BE2C (cell line): ENCODE measurements at regions not wholly inside any gene's neighbourhood (a gene's known extent, or its start where the extent isn't known, plus 50 kb on each side); places are given as distances from the start of the nearest gene placed in this dataset.

Experiments
- DNase-seq: peaks from one replicate; pipeline ENCODE4 v3.0.0-alpha.2; 2020
- H3K27me3 ChIP-seq: fragments of 250-450 bp; sonication (Bioruptor Pico); 2 replicates; pipeline ENCODE4 v1.5.1; 2020; ENCODE audit warnings: mild to moderate bottlenecking
- H3K36me3 ChIP-seq: fragments of 250-450 bp; sonication (Bioruptor Pico); 2 replicates; pipeline ENCODE4 v1.5.1; 2020; ENCODE audit warnings: mild to moderate bottlenecking
- H3K4me1 ChIP-seq: fragments of 250-450 bp; sonication (Bioruptor Pico); 2 replicates; pipeline ENCODE4 v1.5.1; 2020
- H3K4me3 ChIP-seq: 2 replicates; pipeline ENCODE4 v1.5.1; 2011; ENCODE audit warnings: low read depth, low read length
- H3K9me3 ChIP-seq: fragments of 250-450 bp; sonication (Bioruptor Pico); 2 replicates; pipeline ENCODE4 v1.5.1; 2020
- CTCF ChIP-seq: IDR thresholded peaks from 2 replicates; pipeline ENCODE4 v1.5.1; 2012; ENCODE audit warnings: mild to moderate bottlenecking, low read depth, low read length

- H3K9me3 ChIP-seq = no peaks in the 10 kb centered on the region
- TF ChIP-seq CTCF = no peak
- no peaks in the 10 kb centered on the region for H3K4me1 ChIP-seq
- DNase-seq = peak; percentile 84
- peak overlapping the region; percentile 61 for H3K4me3 ChIP-seq
- no peaks in the 10 kb centered on the region for H3K27me3 ChIP-seq
- H3K36me3 ChIP-seq = no peaks in the 10 kb centered on the region
Measured at GRCh38 chr16:79770244-79771064, 169.9 kb upstream of the MAF start.

DNA sequence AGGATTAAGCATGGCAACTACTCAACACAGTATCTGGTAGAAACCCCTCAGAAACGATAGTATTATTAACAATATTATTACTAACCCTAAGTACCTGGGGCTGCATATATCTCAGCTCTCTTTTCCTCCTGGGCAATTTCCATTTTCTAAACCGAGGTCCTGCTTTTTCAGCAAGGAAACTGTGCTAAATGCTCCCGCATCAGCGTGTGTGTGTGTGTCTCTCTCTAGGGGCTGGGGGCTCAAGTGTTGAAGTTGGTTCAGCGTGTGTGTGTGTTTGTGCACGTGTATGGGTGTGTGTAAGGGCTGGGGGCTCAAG is 169.3 kb upstream of the MAF start:
- Histone ChIP-seq H3K36me3 (no peaks in the 10 kb centered on the region), H3K4me1 (no peaks in the 10 kb centered on the region), H3K4me3 (peak overlapping the region; percentile 61), H3K27me3 (no peaks in the 10 kb centered on the region), H3K9me3 (no peaks in the 10 kb centered on the region)
- DNase-seq = no peak
- TF ChIP-seq CTCF = no peak

DNA sequence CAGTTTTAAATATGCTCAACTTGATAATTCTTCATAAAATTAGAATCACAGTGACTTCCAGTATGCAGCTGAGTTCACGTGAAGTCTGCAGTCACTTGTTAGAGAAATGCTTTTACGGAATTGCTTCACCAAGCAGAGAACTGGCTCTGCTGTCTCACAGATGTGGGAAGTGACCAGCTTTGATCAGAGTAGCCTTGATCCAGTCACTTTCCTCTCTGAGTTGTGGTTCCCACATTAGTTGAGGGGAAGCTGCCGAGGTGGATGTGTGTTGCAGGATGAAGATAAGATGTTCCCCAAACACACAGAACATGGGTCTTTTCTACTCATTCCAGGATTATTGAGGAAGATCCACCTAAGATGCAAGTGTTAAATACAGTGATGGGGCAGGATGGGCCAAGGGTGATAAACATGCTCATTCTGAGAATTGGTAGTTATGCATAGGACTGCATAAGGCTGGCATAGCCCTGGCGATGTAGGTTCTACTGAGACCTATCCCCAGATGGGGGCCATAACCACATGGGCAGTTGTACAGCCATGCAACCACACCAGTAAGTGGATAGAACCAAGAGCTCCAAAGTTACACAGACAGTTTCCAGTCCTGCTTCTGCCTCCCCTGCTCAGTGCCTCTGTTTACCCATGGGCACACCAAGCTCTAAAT is 168.9 kb upstream of the MAF start:
- H3K4me1 ChIP-seq = no peaks in the 10 kb centered on the region
- H3K9me3 ChIP-seq = no peaks in the 10 kb centered on the region
- no peaks in the 10 kb centered on the region for H3K36me3 ChIP-seq
- no peak for TF ChIP-seq CTCF
- H3K4me3 ChIP-seq = no peak overlapping the region
- H3K27me3 ChIP-seq = no peaks in the 10 kb centered on the region
- no peak for DNase-seq

GRCh38 chr16:79768276-79768970 is 167.9 kb upstream of the MAF start:
- no peak for DNase-seq
- Histone ChIP-seq H3K4me1 (no peaks in the 10 kb centered on the region), H3K9me3 (no peaks in the 10 kb centered on the region), H3K27me3 (no peaks in the 10 kb centered on the region), H3K4me3 (no peak overlapping the region), H3K36me3 (no peaks in the 10 kb centered on the region)
- no peak for TF ChIP-seq CTCF

GRCh38 chr16:79767421-79768275 is 167.1 kb upstream of the MAF start:
- Histone ChIP-seq H3K36me3 (no peaks in the 10 kb centered on the region), H3K9me3 (no peaks in the 10 kb centered on the region), H3K4me1 (no peaks in the 10 kb centered on the region), H3K4me3 (no peak overlapping the region), H3K27me3 (no peaks in the 10 kb centered on the region)
- DNase-seq = no peak
- TF ChIP-seq CTCF = no peak
